LNCAP (cell line): ENCODE measurements at regions not wholly inside any gene's neighbourhood (a gene's known extent, or its start where the extent isn't known, plus 50 kb on each side); places are given as distances from the start of the nearest gene placed in this dataset.

Source experiments
- TF ChIP-seq, protein P1 (sequence below): fragments of 450-650 bp; IDR thresholded peaks from 2 replicates; pipeline ENCODE4 v1.5.1; 2017; ENCODE audit warnings: mild to moderate bottlenecking

DNA sequence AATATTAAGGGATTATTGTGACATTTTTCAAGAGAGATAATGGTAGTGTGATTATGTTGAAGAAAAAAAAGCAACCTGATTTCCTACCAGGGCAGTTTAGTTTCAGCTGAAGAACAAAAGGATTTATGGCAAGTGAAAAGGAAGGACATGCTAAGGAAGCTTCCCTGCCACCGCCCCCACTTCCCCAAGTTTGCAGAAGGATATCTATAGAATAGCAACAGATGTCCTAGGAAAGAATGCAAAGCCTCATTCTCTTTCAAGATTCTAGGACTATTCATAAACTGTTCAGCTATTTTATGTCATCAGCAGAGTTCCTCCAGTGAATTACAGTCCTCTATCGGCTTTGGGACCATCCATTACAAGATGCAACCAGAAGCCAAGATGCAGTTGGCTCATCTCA, 160.8 kb downstream of the SATB1 start:
- TF ChIP-seq, protein P1, sequence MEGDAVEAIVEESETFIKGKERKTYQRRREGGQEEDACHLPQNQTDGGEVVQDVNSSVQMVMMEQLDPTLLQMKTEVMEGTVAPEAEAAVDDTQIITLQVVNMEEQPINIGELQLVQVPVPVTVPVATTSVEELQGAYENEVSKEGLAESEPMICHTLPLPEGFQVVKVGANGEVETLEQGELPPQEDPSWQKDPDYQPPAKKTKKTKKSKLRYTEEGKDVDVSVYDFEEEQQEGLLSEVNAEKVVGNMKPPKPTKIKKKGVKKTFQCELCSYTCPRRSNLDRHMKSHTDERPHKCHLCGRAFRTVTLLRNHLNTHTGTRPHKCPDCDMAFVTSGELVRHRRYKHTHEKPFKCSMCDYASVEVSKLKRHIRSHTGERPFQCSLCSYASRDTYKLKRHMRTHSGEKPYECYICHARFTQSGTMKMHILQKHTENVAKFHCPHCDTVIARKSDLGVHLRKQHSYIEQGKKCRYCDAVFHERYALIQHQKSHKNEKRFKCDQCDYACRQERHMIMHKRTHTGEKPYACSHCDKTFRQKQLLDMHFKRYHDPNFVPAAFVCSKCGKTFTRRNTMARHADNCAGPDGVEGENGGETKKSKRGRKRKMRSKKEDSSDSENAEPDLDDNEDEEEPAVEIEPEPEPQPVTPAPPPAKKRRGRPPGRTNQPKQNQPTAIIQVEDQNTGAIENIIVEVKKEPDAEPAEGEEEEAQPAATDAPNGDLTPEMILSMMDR, result no peak

DNA sequence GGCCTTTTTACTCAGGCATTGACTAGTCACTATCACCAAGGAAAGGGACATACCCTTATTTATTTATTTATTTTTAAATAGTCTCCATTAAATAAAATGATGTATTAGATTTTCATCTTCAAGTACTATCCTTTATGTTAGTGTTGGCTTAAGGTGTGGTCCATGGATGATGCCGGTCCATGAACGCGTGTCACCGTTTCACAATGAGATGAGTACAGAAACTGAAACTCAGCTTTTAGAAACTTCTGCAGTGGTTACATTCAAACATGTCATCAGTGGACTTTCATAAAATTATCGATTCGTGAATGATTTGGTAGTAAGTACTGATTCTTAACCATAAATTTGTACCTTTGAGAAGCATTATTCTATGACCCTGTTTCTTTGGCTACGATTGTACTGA, 166.6 kb downstream of the SATB1 start:
- TF ChIP-seq, protein P1, result no peak

- TF ChIP-seq, protein P1, result no peak
Measured at GRCh38 chr3:18252578-18252977, 172.6 kb downstream of the SATB1 start.

DNA sequence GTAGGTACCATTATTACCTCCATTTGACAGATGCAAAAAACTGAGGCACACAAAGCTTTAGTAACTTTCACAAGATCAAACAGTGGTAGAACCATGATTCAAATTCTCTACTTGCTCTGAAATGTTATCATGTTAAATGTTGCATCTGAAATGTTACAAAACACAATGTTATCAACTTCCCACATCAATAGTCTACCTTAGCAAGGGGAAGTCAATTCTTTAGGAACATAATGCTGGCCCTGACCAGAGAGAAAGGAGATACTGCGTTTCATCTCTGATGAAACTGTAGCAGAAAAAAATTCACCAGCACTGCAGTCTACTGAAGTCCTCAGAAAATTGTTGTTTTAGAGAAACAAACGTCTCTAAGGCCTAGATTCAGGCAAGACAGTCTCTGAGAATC, 174.1 kb downstream of the SATB1 start:
- TF ChIP-seq, protein P1, result no peak

DNA sequence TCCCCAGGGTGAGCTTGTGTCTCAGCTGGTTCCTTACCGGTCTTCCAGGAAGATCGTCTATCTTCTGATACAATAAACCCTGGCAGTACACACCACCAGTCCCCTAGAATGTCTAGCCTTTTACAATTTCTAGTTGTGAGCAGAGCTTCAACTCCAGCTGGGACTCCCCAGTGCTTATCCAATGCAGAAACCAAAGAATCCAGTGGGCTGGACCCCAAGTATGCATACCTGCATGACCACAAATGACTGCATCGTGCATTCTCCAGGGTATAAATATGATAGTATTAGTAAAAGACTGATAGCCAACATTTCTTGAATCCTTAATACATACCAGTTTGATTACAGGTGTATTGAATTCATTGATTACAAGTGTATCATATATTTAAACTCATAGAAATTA, 176.0 kb downstream of the SATB1 start:
- TF ChIP-seq, protein P1, result no peak

- TF ChIP-seq, protein P1, result no peak
Measured at GRCh38 chr3:18247776-18248310, 177.3 kb downstream of the SATB1 start.

DNA sequence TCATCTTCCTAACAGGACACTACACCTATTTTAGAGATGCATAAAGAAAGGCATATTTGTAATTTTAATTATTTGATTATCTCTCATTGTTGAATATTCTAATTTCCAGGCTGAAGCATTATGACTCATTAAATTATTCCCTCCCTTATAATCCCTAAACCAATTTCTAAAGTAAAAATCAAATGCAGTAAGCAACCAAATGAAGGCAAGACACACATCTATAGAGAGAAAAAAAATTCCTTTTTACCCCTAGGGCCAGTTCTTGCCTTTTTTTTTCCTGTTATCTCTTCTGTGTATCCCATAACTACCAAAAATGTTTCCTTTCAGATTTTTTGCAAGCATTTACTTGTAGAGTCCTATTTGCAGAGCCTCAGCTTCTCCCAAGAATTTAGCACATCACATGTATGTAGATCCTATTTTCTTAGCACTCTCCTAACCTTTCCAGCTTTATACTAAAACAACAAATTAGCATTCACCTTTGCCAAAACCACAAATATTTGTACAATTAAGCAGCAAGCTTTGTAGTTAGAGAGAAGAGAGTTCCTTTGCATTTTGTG, 177.9 kb downstream of the SATB1 start:
- TF ChIP-seq, protein P1, result no peak
